ENCODE measurements at regions not wholly inside any gene's neighbourhood (a gene's known extent, or its start where the extent isn't known, plus 50 kb on each side); places are given as distances from the start of the nearest gene placed in this dataset.

DNA sequence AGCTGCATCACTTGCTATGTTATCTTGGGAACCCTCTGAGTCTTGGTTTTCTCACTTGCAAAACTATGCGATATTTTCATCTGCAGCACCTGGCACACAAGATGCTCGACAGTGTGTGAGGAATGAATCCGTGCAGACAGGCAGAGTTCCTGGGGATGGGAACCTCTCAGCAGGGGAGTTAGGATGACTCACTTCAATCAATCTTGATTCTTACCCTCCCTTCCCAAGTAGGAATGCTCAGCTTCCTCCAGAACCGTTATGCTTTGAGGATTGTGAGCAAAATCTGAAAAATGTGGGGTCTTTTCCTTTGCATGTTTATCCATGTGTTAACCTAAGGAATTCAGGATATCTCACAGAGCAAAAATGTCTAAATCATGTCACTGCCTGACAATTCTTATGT lies 68.9 kb upstream of the HNF1B start:
- TF ChIP-seq RFX5 (IDR thresholded peaks at IDR 0.05; ENCODE audit: low read depth, low read length) (no peak), NFE2L2 (IDR thresholded peaks at IDR 0.05; ENCODE audit: low read depth, low read length) (no peak), ELK1 (IDR thresholded peaks at IDR 0.05; ENCODE audit: borderline replicate concordance, low read depth, low read length) (no peak), BHLHE40 (IDR thresholded peaks at IDR 0.05; ENCODE audit: low read depth, low read length) (peak; percentile 69), RAD21 (IDR thresholded peaks at IDR 0.05; ENCODE audit: low read length) (no peak), CEBPB (IDR thresholded peaks at IDR 0.05; ENCODE audit: low read depth, low read length) (no peak; the same call in 1 of the 2 replicates), MXI1 (IDR thresholded peaks at IDR 0.05; ENCODE audit: borderline replicate concordance, low read depth, low read length) (no peak), SMC3 (IDR thresholded peaks at IDR 0.05; ENCODE audit: low read depth, low read length) (no peak), POLR2A (IDR thresholded peaks at IDR 0.05; ENCODE audit: low read depth, low read length) (no peak), MAZ (IDR thresholded peaks at IDR 0.05; ENCODE audit: borderline replicate concordance, low read depth, low read length) (peak; percentile 66; the same call in 1 of the 2 replicates), CTCF (conservative IDR thresholded peaks at IDR 0.05; ENCODE audit: low read depth, low read length) (no peak), FOS (IDR thresholded peaks at IDR 0.05; ENCODE audit: low read depth, low read length) (peak; percentile 91), RCOR1 (IDR thresholded peaks at IDR 0.05; ENCODE audit: insufficient replicate concordance, low read length) (peak; percentile 85), CHD1 (IDR thresholded peaks at IDR 0.05; ENCODE audit: low read depth, low read length) (no peak), MAFK (IDR thresholded peaks at IDR 0.05; ENCODE audit: low read depth, low read length) (no peak), USF2 (IDR thresholded peaks at IDR 0.05; ENCODE audit: low read depth, low read length) (no peak)
- Histone ChIP-seq H2AK5ac (ENCODE audit: low read depth, low read length) (no peak overlapping the region), H3K9me3 (ENCODE audit: control insufficient read depth, insufficient read depth, low read length) (no peaks in the 10 kb centered on the region), H4K8ac (ENCODE audit: low read depth in 2 of 2, low read length in 2 of 2) (peak overlapping the region in 1 of 2 experiments; percentile 87; a peak in 2 of 4 replicates), H3K9me1 (ENCODE audit: insufficient read depth, low read length) (peaks cover 10% of the 10 kb centered on the region; the same call in 1 of the 2 replicates), H3K4ac (ENCODE audit: low read depth, low read length) (peak overlapping the region; percentile 89), H3K4me3 (ENCODE audit: insufficient read depth, low read depth, low read length) (no peak overlapping the region), H2AK9ac (replicated peaks; ENCODE audit: low read depth, low read length, poor library complexity) (no peak overlapping the region), H2BK5ac (ENCODE audit: low read depth, low read length, poor library complexity, severe bottlenecking) (peak overlapping the region; percentile 88), H3K56ac (ENCODE audit: extremely low read depth, insufficient read depth, low read length) (no peak overlapping the region), H3K18ac (ENCODE audit: low read depth, low read length) (no peak overlapping the region; the same call in 1 of the 2 replicates), H3K27me3 (ENCODE audit: control insufficient read depth, insufficient read depth, low read length) (no peaks in the 10 kb centered on the region), H3K27ac (ENCODE audit: insufficient read depth, low read length) (peak overlapping the region; percentile 47), H2BK15ac (ENCODE audit: low read depth, low read length) (no peak overlapping the region), H3K23ac (ENCODE audit: low read depth, low read length) (peak overlapping the region; percentile 65; the same call in 1 of the 2 replicates), H3K79me1 (ENCODE audit: low read depth in 1 of 2, low read length in 2 of 2) (no peaks in the 10 kb centered on the region), H3K4me2 (ENCODE audit: low read depth, low read length) (peak overlapping the region; percentile 15; the same call in 1 of the 2 replicates), H2AFZ (replicated peaks; ENCODE audit: low read length, poor library complexity) (no peak overlapping the region), H2BK20ac (ENCODE audit: low read depth, low read length) (peak overlapping the region; percentile 98; the same call in 1 of the 2 replicates), H3K36me3 (ENCODE audit: control insufficient read depth, insufficient read depth, low read length) (no peaks in the 10 kb centered on the region), H4K20me1 (ENCODE audit: insufficient read depth, low read length) (no peaks in the 10 kb centered on the region), H3K14ac (replicated peaks; ENCODE audit: low read depth, low read length) (no peak overlapping the region), H3K9ac (ENCODE audit: low read depth, low read length) (no peak overlapping the region), H4K91ac (ENCODE audit: insufficient read depth, low read depth, low read length) (peak overlapping the region; percentile 92), H2BK120ac (ENCODE audit: low read depth, low read length) (peak overlapping the region; percentile 96), H4K5ac (ENCODE audit: low read depth, low read length) (no peak overlapping the region), H3K4me1 (ENCODE audit: control insufficient read depth, insufficient read depth, low read length) (peaks cover 3% of the 10 kb centered on the region)
- POLR2A ChIA-PET (ENCODE audit: unreplicated experiment): interaction anchor here (0.6 kb wide), 1 partner anchor 164 kb away, joined by 18 read pairs; no protein-coding TSS in a partner anchor
- CTCF ChIA-PET: no interaction called here
- dilution Hi-C loops (cut with HindIII; ENCODE audit: low sequenced_read_pairs, unreplicated experiment): no loop called here
- peak; percentile 100 for DNase-seq
- intact Hi-C loops (cut with micrococcal nuclease): no loop called here
- no CpG with 5 or more reads among the region's 4 CpGs for WGBS, 2 experiments (ENCODE audit: extremely low coverage in 2 of 2, insufficient read length in 1 of 2)
- in situ Hi-C loops (cut with MboI; ENCODE audit: low sequenced_read_pairs): loop anchor here (10.0 kb wide), 1 partner anchor 59 kb away; no protein-coding TSS in a partner anchor
- no TSS peak for BruUV-seq (replicated peaks)
- ATAC-seq (ENCODE audit: low read depth): peak; percentile 88
